ENCODE measurements at regions not wholly inside any gene's neighbourhood (a gene's known extent, or its start where the extent isn't known, plus 50 kb on each side); places are given as distances from the start of the nearest gene placed in this dataset.

DNA sequence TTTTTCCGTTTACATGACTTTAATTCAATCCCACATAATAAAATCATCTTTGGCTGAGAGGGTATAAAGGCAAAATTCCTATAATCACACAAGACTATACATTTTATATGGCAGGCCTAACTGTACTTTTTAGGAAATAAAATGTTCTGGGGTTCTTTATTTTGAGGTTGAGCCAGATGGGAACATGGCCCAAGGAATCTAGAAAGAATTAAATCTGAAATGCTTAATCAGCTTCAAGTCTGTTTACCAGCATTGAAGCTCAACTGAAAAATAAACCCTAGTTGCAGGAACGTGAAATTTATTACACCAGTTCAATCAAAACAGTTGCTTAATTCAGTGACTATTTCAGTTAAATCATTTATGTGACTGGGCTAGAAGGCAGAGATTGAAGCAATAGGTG is 191.0 kb upstream of the BTG1 start:
- no peak overlapping the region for H3K4me2 ChIP-seq
- no peak overlapping the region for H3K27ac Mint-ChIP-seq
- H3K27me3 Mint-ChIP-seq (ENCODE audit: insufficient read depth, low read depth) = peaks cover 3% of the 10 kb centered on the region
- H3K27ac ChIP-seq = no peak overlapping the region
- no peaks in the 10 kb centered on the region for H3K36me3 ChIP-seq
- no peaks in the 10 kb centered on the region for H3K36me3 Mint-ChIP-seq
- no peak overlapping the region for H3K4me3 Mint-ChIP-seq
- no peak overlapping the region for H3K4me3 ChIP-seq
- no peak overlapping the region for H2AFZ ChIP-seq (replicated peaks)
- H3K4me1 ChIP-seq = no peaks in the 10 kb centered on the region
- H3K9me3 Mint-ChIP-seq = no peaks in the 10 kb centered on the region
- no peak for TF ChIP-seq EZH2 (IDR thresholded peaks at IDR 0.05)
- no peak for TF ChIP-seq CTCF (IDR thresholded peaks at IDR 0.05)
- TF ChIP-seq EZH2phosphoT487 (IDR thresholded peaks at IDR 0.05) = no peak
- no peak for DNase-seq (ENCODE audit: low spot score)
- no peaks in the 10 kb centered on the region for H3K9me3 ChIP-seq (ENCODE audit: low read depth)
- no peaks in the 10 kb centered on the region for H4K20me1 ChIP-seq (ENCODE audit: low read depth)
- H3K27me3 ChIP-seq = no peaks in the 10 kb centered on the region
- H3F3A ChIP-seq (ENCODE audit: low read depth) = no peaks in the 10 kb centered on the region
- H3K9ac ChIP-seq = no peak overlapping the region
- H3K79me2 ChIP-seq (ENCODE audit: low read depth) = no peaks in the 10 kb centered on the region
- peaks cover 10% of the 10 kb centered on the region for H3K4me1 Mint-ChIP-seq

- H3K36me3 Mint-ChIP-seq = no peaks in the 10 kb centered on the region
Observed at GRCh38 chr12:92335831-92336230, 190.2 kb upstream of the BTG1 start.

GRCh38 chr12:92334552-92334951 is 188.9 kb upstream of the BTG1 start:
- Histone ChIP-seq H3K4me1 (peaks cover 5% of the 10 kb centered on the region), H3K9me3 (ENCODE audit: low read depth) (no peaks in the 10 kb centered on the region), H3K4me3 (no peak overlapping the region), H3K27ac (no peak overlapping the region), H3K9ac (no peak overlapping the region), H4K20me1 (ENCODE audit: low read depth) (no peaks in the 10 kb centered on the region), H3K36me3 (no peaks in the 10 kb centered on the region), H3K4me2 (no peak overlapping the region), H3K27me3 (no peaks in the 10 kb centered on the region), H3F3A (ENCODE audit: low read depth) (no peaks in the 10 kb centered on the region), H2AFZ (replicated peaks) (no peak overlapping the region), H3K79me2 (ENCODE audit: low read depth) (no peaks in the 10 kb centered on the region)
- DNase-seq (ENCODE audit: low spot score) = no peak
- H3K4me3 Mint-ChIP-seq = no peak overlapping the region
- no peaks in the 10 kb centered on the region for H3K36me3 Mint-ChIP-seq
- TF ChIP-seq EZH2 (IDR thresholded peaks at IDR 0.05) (no peak), EZH2phosphoT487 (IDR thresholded peaks at IDR 0.05) (no peak), CTCF (IDR thresholded peaks at IDR 0.05) (no peak)
- H3K9me3 Mint-ChIP-seq = no peaks in the 10 kb centered on the region
- no peak overlapping the region for H3K27ac Mint-ChIP-seq
- H3K27me3 Mint-ChIP-seq (ENCODE audit: insufficient read depth, low read depth) = no peaks in the 10 kb centered on the region
- peaks cover 10% of the 10 kb centered on the region for H3K4me1 Mint-ChIP-seq

More at GRCh38 chr12:92335831-92336230, 190.2 kb upstream of the BTG1 start:
- H3K9me3 ChIP-seq (ENCODE audit: low read depth) = no peaks in the 10 kb centered on the region
- no peaks in the 10 kb centered on the region for H3K36me3 ChIP-seq
- H3K4me3 ChIP-seq = no peak overlapping the region
- no peaks in the 10 kb centered on the region for H3K27me3 ChIP-seq
- DNase-seq (ENCODE audit: low spot score) = no peak
- peaks cover 10% of the 10 kb centered on the region for H3K4me1 Mint-ChIP-seq
- peaks cover 4% of the 10 kb centered on the region for H3K4me1 ChIP-seq
- no peak overlapping the region for H3K27ac Mint-ChIP-seq
- H3F3A ChIP-seq (ENCODE audit: low read depth) = no peaks in the 10 kb centered on the region
- no peak overlapping the region for H3K4me2 ChIP-seq
- TF ChIP-seq EZH2 (IDR thresholded peaks at IDR 0.05) (no peak), CTCF (IDR thresholded peaks at IDR 0.05) (no peak), EZH2phosphoT487 (IDR thresholded peaks at IDR 0.05) (no peak)
- peaks cover 3% of the 10 kb centered on the region for H3K27me3 Mint-ChIP-seq (ENCODE audit: insufficient read depth, low read depth)
- H3K27ac ChIP-seq = no peak overlapping the region
- H3K9ac ChIP-seq = no peak overlapping the region
- no peak overlapping the region for H2AFZ ChIP-seq (replicated peaks)
- H4K20me1 ChIP-seq (ENCODE audit: low read depth) = no peaks in the 10 kb centered on the region
- H3K4me3 Mint-ChIP-seq = no peak overlapping the region
- H3K79me2 ChIP-seq (ENCODE audit: low read depth) = no peaks in the 10 kb centered on the region
- H3K9me3 Mint-ChIP-seq = no peaks in the 10 kb centered on the region

Data from neural progenitor cell (in vitro differentiated cells).